ENCODE measurements at regions not wholly inside any gene's neighbourhood (a gene's known extent, or its start where the extent isn't known, plus 50 kb on each side); places are given as distances from the start of the nearest gene placed in this dataset.

- no peak for TF ChIP-seq CTCF (IDR thresholded peaks at IDR 0.05; ENCODE audit: insufficient read depth, low read length, poor library complexity, severe bottlenecking)
- no peak for TF ChIP-seq EZH2phosphoT487 (conservative IDR thresholded peaks at IDR 0.05; ENCODE audit: low read length)
These were observed 213.4 kb upstream of the SEMA6D start for GRCh38 chr15:47503876-47504275.

Data from SU-DHL-6 (cell line).